AG04450 (cell line): ENCODE measurements at regions not wholly inside any gene's neighbourhood (a gene's known extent, or its start where the extent isn't known, plus 50 kb on each side); places are given as distances from the start of the nearest gene placed in this dataset.
"Not testable (repeated sequence)": the region's sequence is repeated elsewhere in the genome, so short reads cannot be mapped to it uniquely, and the experiment has no call there.

Experiments
- CTCF ChIA-PET: fragments of 300-600, 350-600 bp; formaldehyde crosslinking; extraction: SDS; loops from one replicate; lab custom pipeline; 2022; ENCODE audit warnings: antibody characterized with exemption, inconsistent platforms; lab: Charles Lee
- POLR2A ChIA-PET: fragments of 350-600 bp; formaldehyde crosslinking; extraction: SDS; loops from one replicate; lab custom pipeline; 2021; ENCODE audit warnings: antibody characterized with exemption, inconsistent platforms; lab: Yijun Ruan, JAX
- DNase-seq: peaks from one replicate; pipeline ENCODE4 v3.0.0-alpha.2; 2011; ENCODE audit warnings: low read depth, low spot score
- H3K27ac ChIP-seq: one replicate; pipeline ENCODE4 v1.5.1; 2012; ENCODE audit warnings: low read depth, low read length, control low read depth
- H3K27me3 ChIP-seq: one replicate; pipeline ENCODE4 v1.6.0; 2012; ENCODE audit warnings: low read length; ENCODE audit not compliant: control insufficient read depth, insufficient read depth
- H3K4me3 ChIP-seq: 2 replicates; pipeline ENCODE4 v1.5.1; 2011; ENCODE audit warnings: mild to moderate bottlenecking, low read depth, low read length, control low read depth
- H3K9me3 ChIP-seq: 2 replicates; pipeline ENCODE4 v1.5.1; 2012; ENCODE audit warnings: low read length; ENCODE audit not compliant: control insufficient read depth, insufficient read depth
- TF ChIP-seq, protein P1 (sequence below): IDR thresholded peaks from 2 replicates; pipeline ENCODE4 v1.5.1; 2011; ENCODE audit warnings: low read depth, low read length, control low read depth, inconsistent platforms

- TF ChIP-seq, protein P1, sequence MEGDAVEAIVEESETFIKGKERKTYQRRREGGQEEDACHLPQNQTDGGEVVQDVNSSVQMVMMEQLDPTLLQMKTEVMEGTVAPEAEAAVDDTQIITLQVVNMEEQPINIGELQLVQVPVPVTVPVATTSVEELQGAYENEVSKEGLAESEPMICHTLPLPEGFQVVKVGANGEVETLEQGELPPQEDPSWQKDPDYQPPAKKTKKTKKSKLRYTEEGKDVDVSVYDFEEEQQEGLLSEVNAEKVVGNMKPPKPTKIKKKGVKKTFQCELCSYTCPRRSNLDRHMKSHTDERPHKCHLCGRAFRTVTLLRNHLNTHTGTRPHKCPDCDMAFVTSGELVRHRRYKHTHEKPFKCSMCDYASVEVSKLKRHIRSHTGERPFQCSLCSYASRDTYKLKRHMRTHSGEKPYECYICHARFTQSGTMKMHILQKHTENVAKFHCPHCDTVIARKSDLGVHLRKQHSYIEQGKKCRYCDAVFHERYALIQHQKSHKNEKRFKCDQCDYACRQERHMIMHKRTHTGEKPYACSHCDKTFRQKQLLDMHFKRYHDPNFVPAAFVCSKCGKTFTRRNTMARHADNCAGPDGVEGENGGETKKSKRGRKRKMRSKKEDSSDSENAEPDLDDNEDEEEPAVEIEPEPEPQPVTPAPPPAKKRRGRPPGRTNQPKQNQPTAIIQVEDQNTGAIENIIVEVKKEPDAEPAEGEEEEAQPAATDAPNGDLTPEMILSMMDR = no peak
- DNase-seq = no peak
Measured at GRCh38 chr10:22137542-22137941, 80.3 kb downstream of the EBLN1 start.

DNA sequence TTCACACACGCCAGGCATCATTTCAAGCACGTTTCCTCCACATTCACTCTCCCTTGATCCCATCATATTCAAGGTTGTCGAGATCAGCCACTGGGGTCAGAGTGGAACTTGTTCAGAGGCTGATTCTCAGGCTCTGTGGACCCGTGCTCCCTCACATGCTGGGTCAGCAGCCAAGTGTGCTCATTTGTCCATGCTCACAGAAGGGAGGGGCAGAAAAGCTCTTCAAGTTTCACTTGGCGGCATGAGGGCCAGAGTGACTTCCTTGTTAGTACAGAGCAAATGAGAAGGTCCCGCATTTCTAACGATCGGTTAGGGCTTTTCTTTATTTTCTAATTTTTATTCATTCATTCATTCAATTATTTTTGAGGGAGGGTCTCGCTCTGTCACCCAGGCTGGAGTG lies 82.2 kb downstream of the EBLN1 start:
- no peaks in the 10 kb centered on the region; the same call in 1 of the 2 replicates for H3K9me3 ChIP-seq
- TF ChIP-seq, protein P1 = no peak
- H3K4me3 ChIP-seq = no peak overlapping the region
- ChIA-PET POLR2A (no interaction called here), CTCF (no interaction called here)
- H3K27ac ChIP-seq = no peak overlapping the region
- no peaks in the 10 kb centered on the region for H3K27me3 ChIP-seq
- no peak for DNase-seq

More at GRCh38 chr10:22137542-22137941, 80.3 kb downstream of the EBLN1 start:
- Histone ChIP-seq H3K27me3 (no peaks in the 10 kb centered on the region), H3K27ac (no peak overlapping the region), H3K4me3 (no peak overlapping the region), H3K9me3 (no peaks in the 10 kb centered on the region; the same call in 1 of the 2 replicates)
- POLR2A ChIA-PET = no interaction called here
- CTCF ChIA-PET = no interaction called here

DNA sequence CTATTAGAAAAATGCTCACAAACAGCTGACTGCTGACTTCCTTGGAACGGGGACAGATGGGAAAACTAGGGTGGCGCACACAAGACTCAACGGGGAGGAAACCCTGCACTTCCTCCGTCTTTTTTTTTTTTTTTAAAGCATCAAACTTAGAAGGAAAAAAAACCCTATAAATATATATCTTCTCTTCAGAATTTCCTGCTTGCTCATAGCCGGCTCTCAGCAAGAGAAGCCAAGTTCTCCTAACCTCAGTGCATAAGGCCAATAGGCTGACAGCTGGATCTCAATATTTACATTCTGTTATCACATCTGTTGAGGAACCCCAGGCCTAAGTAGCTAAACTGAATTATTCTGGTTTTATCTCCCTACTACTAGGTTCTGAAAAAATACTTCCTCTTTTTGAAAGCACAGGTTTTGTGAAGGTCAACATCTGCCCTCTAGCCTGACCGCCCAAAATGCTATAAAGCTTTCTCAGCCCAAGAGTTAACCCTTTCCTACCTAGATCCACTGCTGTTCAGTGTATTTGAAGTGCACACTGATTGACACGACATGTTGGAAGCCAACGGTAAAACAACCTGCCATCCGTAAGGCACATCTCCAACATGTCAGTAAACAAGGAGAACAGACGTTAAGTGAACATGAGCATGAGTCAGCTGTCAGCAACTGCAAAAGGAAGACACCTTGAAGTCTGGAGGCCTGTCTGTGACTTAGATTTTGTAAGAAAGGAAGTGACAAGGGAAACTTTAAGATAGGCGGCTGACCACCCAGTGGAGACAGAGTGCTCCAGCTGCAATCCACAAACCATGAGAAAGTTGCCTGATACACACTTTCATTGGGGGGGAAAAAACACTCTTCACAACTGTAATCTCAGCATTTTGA lies 83.8 kb downstream of the EBLN1 start:
- no peak for DNase-seq
- CTCF ChIA-PET = no interaction called here
- H3K27ac ChIP-seq = no peak overlapping the region

GRCh38 chr10:22130824-22131223 lies 87.0 kb downstream of the EBLN1 start:
- CTCF ChIA-PET, POLR2A ChIA-PET: not testable (repeated sequence)

More for the DNA sequence above, 83.8 kb downstream of the EBLN1 start:
- Histone ChIP-seq H3K27me3 (no peaks in the 10 kb centered on the region), H3K9me3 (no peaks in the 10 kb centered on the region; the same call in 1 of the 2 replicates), H3K4me3 (no peak overlapping the region)
- POLR2A ChIA-PET = no interaction called here
- TF ChIP-seq, protein P1 = no peak

DNA sequence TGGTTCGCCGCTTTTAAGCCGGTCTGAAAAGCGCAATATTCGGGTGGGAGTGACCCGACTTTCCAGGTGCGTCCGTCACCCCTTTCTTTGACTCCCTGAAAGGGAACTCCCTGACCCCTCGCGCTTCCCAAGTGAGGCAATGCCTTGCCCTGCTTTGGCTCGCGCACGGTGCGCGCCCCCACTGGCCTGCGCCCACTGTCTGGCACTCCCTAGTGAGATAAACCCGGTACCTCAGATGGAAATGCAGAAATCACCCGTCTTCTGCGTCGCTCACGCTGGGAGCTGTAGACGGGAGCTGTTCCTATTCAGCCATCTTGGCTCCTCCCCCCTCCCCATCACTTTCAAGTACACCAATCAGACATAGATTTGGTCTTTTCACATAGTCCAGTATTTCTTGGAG lies 88.2 kb downstream of the EBLN1 start:
- POLR2A ChIA-PET, H3K4me3 ChIP-seq, CTCF ChIA-PET, DNase-seq, H3K9me3 ChIP-seq, H3K27ac ChIP-seq, H3K27me3 ChIP-seq: not testable (repeated sequence)

More at GRCh38 chr10:22130824-22131223, 87.0 kb downstream of the EBLN1 start:
- not testable (repeated sequence) for H3K27ac ChIP-seq, DNase-seq, H3K27me3 ChIP-seq, H3K4me3 ChIP-seq, H3K9me3 ChIP-seq

GRCh38 chr10:22121181-22121580 lies 96.6 kb downstream of the EBLN1 start:
- POLR2A ChIA-PET, CTCF ChIA-PET, H3K9me3 ChIP-seq, H3K27me3 ChIP-seq, H3K27ac ChIP-seq, DNase-seq, H3K4me3 ChIP-seq: not testable (repeated sequence)

DNA sequence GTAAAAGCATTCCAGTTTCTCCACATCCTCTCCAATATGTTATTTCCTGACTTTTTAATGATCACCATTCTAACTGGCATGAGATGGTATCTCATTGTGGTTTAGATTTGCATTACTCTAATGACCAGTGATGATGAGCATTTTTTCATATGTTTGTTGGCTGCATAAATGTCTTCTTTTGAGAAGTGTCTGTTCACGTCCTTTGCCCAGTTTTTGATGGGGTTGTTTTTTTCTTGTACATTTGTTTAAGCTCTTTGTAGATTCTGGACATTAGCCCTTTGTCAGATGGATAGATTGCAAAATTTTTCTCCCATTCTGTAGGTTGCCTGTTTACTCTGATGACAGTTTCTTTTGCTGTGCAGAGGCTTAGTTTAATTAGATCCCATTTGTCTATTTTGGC lies 97.7 kb downstream of the EBLN1 start:
- POLR2A ChIA-PET, H3K4me3 ChIP-seq, H3K9me3 ChIP-seq, CTCF ChIA-PET, H3K27me3 ChIP-seq, H3K27ac ChIP-seq, DNase-seq: not testable (repeated sequence)

GRCh38 chr10:22119575-22119974 lies 98.2 kb downstream of the EBLN1 start:
- H3K27me3 ChIP-seq, H3K9me3 ChIP-seq, CTCF ChIA-PET, POLR2A ChIA-PET, H3K27ac ChIP-seq, H3K4me3 ChIP-seq, DNase-seq: not testable (repeated sequence)
